ENCODE measurements at regions not wholly inside any gene's neighbourhood (a gene's known extent, or its start where the extent isn't known, plus 50 kb on each side); places are given as distances from the start of the nearest gene placed in this dataset.

DNA sequence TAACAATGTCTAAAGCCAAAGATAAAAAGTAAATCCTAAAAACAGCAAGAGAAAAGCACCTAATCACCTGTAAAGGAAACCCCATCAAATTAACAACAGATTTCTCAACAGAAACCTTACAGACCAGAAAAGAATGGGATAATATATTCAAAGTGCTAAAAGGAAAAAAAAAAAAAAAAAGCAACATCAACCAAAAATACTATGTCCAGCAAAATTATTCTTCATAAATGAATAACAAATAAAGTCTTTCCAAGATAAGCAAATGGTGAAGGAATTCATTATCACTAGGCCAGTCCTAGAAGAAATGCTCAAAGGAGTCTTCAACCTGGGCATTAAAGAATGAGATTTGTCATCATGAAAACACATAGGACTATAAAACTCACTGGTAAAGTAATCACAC is 192.0 kb upstream of the UBASH3B start:
- ChIA-PET POLR2A (no interaction called here), RAD21 (ENCODE audit: low non-redundant PET in 1 of 2, low total read pairs in 2 of 2, uncharacterized antibody in 2 of 2, unreplicated experiment in 2 of 2) (no interaction called here), CTCF (no interaction called here)
- H3K36me3 ChIP-seq (ENCODE audit: control insufficient read depth in 1 of 2, insufficient read depth in 2 of 2, low read length in 2 of 2) = no peaks in the 10 kb centered on the region
- H3K4me2 ChIP-seq (ENCODE audit: low read length) = no peak overlapping the region
- no peak for ATAC-seq
- no peaks in the 10 kb centered on the region for H3K4me1 ChIP-seq (ENCODE audit: control insufficient read depth in 1 of 2, insufficient read depth in 2 of 2, low read length in 2 of 2)
- H2AFZ ChIP-seq (ENCODE audit: low read depth, low read length, poor library complexity, severe bottlenecking) = no peak overlapping the region
- H3K27me3 ChIP-seq (ENCODE audit: insufficient read depth, low read length) = no peaks in the 10 kb centered on the region
- H3K79me2 ChIP-seq (ENCODE audit: insufficient read depth, low read length) = no peaks in the 10 kb centered on the region
- H3K27ac ChIP-seq (ENCODE audit: low read depth, low read length) = no peak overlapping the region
- TF ChIP-seq, protein P1, sequence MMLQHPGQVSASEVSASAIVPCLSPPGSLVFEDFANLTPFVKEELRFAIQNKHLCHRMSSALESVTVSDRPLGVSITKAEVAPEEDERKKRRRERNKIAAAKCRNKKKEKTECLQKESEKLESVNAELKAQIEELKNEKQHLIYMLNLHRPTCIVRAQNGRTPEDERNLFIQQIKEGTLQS (IDR thresholded peaks at IDR 0.05) = no peak
- H3K9me2 ChIP-seq (ENCODE audit: insufficient read depth) = 0 out of 2 replicates have a peak, but pooled peaks cover 9% of the 10 kb centered on the region
- no peaks in the 10 kb centered on the region for H4K20me1 ChIP-seq (ENCODE audit: insufficient read depth)
- no peak overlapping the region for H3K9ac ChIP-seq (ENCODE audit: low read length)
- intact Hi-C loops (cut with micrococcal nuclease) = no loop called here
- BruUV-seq (replicated peaks) = no TSS peak
- no peak for DNase-seq (ENCODE audit: low read depth, low spot score)
- peaks cover 0 to under 1% of the 10 kb centered on the region in 2 experiments; a peak in 1 of 4 replicates for H3K9me3 ChIP-seq (ENCODE audit: control insufficient read depth in 1 of 2, insufficient read depth in 1 of 2, low read depth in 1 of 2, low read length in 2 of 2)
- no peak overlapping the region for H3K4me3 ChIP-seq (replicated peaks in 1 of 2; ENCODE audit: low read depth in 1 of 2, low read length in 2 of 2)

DNA sequence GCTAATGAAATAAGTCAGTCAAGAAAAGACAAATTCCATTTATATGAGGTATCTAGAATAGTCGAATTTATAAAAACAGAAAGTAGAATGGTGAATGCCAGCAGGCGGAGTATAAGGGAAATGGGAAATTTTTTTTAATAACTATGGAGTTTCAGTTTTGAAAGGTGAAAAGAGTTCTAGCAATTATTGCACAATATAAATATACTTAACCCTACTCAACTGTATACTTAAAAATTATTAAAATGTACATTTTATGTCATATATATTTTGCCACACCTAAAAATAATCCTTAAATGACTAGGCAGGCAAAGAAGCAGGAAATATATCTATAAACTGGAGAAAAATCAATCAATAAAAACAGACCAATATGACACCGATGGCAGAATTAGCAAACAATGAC is 196.5 kb upstream of the UBASH3B start:
- H3K9me3 ChIP-seq (ENCODE audit: control insufficient read depth in 1 of 2, insufficient read depth in 1 of 2, low read depth in 1 of 2, low read length in 2 of 2) = peaks cover 0 to 4% of the 10 kb centered on the region in 2 experiments; a peak in 1 of 4 replicates
- H3K36me3 ChIP-seq (ENCODE audit: control insufficient read depth in 1 of 2, insufficient read depth in 2 of 2, low read length in 2 of 2) = no peaks in the 10 kb centered on the region
- no peak overlapping the region for H3K4me3 ChIP-seq (replicated peaks in 1 of 2; ENCODE audit: low read depth in 1 of 2, low read length in 2 of 2)
- 0 out of 2 replicates have a peak, but pooled peaks cover 5% of the 10 kb centered on the region for H3K9me2 ChIP-seq (ENCODE audit: insufficient read depth)
- ChIA-PET CTCF (no interaction called here), RAD21 (ENCODE audit: low non-redundant PET in 1 of 2, low total read pairs in 2 of 2, uncharacterized antibody in 2 of 2, unreplicated experiment in 2 of 2) (no interaction called here), POLR2A (no interaction called here)
- no peak overlapping the region for H3K27ac ChIP-seq (ENCODE audit: low read depth, low read length)
- H3K27me3 ChIP-seq (ENCODE audit: insufficient read depth, low read length) = no peaks in the 10 kb centered on the region
- no peak overlapping the region for H2AFZ ChIP-seq (ENCODE audit: low read depth, low read length, poor library complexity, severe bottlenecking)
- no peak overlapping the region for H3K4me2 ChIP-seq (ENCODE audit: low read length)
- H4K20me1 ChIP-seq (ENCODE audit: insufficient read depth) = no peaks in the 10 kb centered on the region
- TF ChIP-seq FOSL1 (IDR thresholded peaks at IDR 0.05; ENCODE audit: low read depth) = no peak
- TF ChIP-seq TCF7L2 (IDR thresholded peaks at IDR 0.05; ENCODE audit: borderline replicate concordance, extremely low read depth, insufficient read depth, insufficient read length) = no peak
- TF ChIP-seq CEBPB (IDR thresholded peaks at IDR 0.05; ENCODE audit: low read depth) = no peak
- no peak for TF ChIP-seq ZNF274 (IDR thresholded peaks at IDR 0.05; ENCODE audit: low read depth, low read length)
- TF ChIP-seq, protein P1 (IDR thresholded peaks at IDR 0.05) = no peak
- no peak for TF ChIP-seq CBX3 (IDR thresholded peaks at IDR 0.05; ENCODE audit: low read depth)
- no peak for TF ChIP-seq POLR2A (IDR thresholded peaks at IDR 0.05; ENCODE audit: borderline replicate concordance, extremely low read depth, insufficient read depth, insufficient read length)
- TF ChIP-seq YY1 (IDR thresholded peaks at IDR 0.05; ENCODE audit: extremely low read depth, insufficient replicate concordance, low read depth, low read length) = no peak
- no peak for TF ChIP-seq MAX (IDR thresholded peaks at IDR 0.05)
- no peak for TF ChIP-seq REST (IDR thresholded peaks at IDR 0.05; ENCODE audit: low read depth)
- TF ChIP-seq POLR2AphosphoS5 (IDR thresholded peaks at IDR 0.05; ENCODE audit: low read depth, low read length) = no peak
- ATAC-seq (no peak), DNase-seq (ENCODE audit: low read depth, low spot score) (no peak)
- intact Hi-C loops (cut with micrococcal nuclease) = no loop called here
- H3K4me1 ChIP-seq (ENCODE audit: control insufficient read depth in 1 of 2, insufficient read depth in 2 of 2, low read length in 2 of 2) = no peaks in the 10 kb centered on the region
- H3K79me2 ChIP-seq (ENCODE audit: insufficient read depth, low read length) = no peaks in the 10 kb centered on the region
- no TSS peak for BruUV-seq (replicated peaks)
- H3K9ac ChIP-seq (ENCODE audit: low read length) = no peak overlapping the region

All from HCT116 (cell line).